Tibial nerve (tissue), 4 donors: ENCODE measurements at regions not wholly inside any gene's neighbourhood (a gene's known extent, or its start where the extent isn't known, plus 50 kb on each side); places are given as distances from the start of the nearest gene placed in this dataset.

ENCODE experiments used
- DNase-seq, 2 donors: peaks; one replicate each; pipeline ENCODE4 v3.0.0-alpha.2; 2019; ENCODE audit warnings: low spot score in 2 of 2
- H3K27ac ChIP-seq, 4 donors: fragments of 200-600 bp; sonication (generic) in 3 of 4; one replicate each; pipeline ENCODE4 v1.5.1; 2017 to 2019; ENCODE audit warnings: mild to moderate bottlenecking in 1 of 4
- H3K27me3 ChIP-seq, 2 donors: fragments of 200-600 bp; sonication (generic) in 1 of 2; one replicate each; pipeline versions ENCODE4 v1.5.1 to v1.6.0; 2017 to 2019
- H3K36me3 ChIP-seq, 3 donors: fragments of 200-600 bp; sonication (generic); one replicate each; pipeline ENCODE4 v1.5.1; 2018 to 2019
- H3K4me1 ChIP-seq, 4 donors: fragments of 200-600 bp; sonication (generic) in 3 of 4; one replicate each; pipeline ENCODE4 v1.5.1; 2017 to 2019
- H3K4me3 ChIP-seq, 4 donors: fragments of 200-600 bp; sonication (generic) in 3 of 4; one replicate each; pipeline ENCODE4 v1.5.1; 2017 to 2019; ENCODE audit warnings: mild to moderate bottlenecking in 1 of 4, moderate library complexity in 1 of 4
- H3K9me3 ChIP-seq, 4 donors: fragments of 200-600 bp; sonication (generic) in 3 of 4; one replicate each; pipeline ENCODE4 v1.5.1; 2017 to 2019
- CTCF ChIP-seq, 5 experiments: fragments of 200-600 bp in 3 of 5; fragments of 450-650 bp in 2 of 5; sonication (generic) in 3 of 5; IDR thresholded peaks; one replicate each; pipeline ENCODE4 v1.5.1; 2016 to 2019; ENCODE audit warnings: antibody characterized with exemption in 5 of 5, mild to moderate bottlenecking in 3 of 5, moderate library complexity in 2 of 5
- EP300 ChIP-seq, 2 donors: sonication (generic); formaldehyde crosslinking; IDR thresholded peaks; one replicate each; pipeline ENCODE4 v1.6.1; 2017; ENCODE audit warnings: antibody characterized with exemption in 2 of 2, mild to moderate bottlenecking in 1 of 2
- POLR2A ChIP-seq, 2 donors: fragments of 450-650 bp; IDR thresholded peaks; one replicate each; pipeline ENCODE4 v1.6.1; 2017; ENCODE audit warnings: antibody characterized with exemption in 2 of 2, mild to moderate bottlenecking in 2 of 2, moderate library complexity in 2 of 2
- WGBS, 2 donors: methylation state at CpG; one replicate each; pipeline ENCODE4 v1.1.5; 2018; 5-methylcytosine and 5-hydroxymethylcytosine counted together

DNA sequence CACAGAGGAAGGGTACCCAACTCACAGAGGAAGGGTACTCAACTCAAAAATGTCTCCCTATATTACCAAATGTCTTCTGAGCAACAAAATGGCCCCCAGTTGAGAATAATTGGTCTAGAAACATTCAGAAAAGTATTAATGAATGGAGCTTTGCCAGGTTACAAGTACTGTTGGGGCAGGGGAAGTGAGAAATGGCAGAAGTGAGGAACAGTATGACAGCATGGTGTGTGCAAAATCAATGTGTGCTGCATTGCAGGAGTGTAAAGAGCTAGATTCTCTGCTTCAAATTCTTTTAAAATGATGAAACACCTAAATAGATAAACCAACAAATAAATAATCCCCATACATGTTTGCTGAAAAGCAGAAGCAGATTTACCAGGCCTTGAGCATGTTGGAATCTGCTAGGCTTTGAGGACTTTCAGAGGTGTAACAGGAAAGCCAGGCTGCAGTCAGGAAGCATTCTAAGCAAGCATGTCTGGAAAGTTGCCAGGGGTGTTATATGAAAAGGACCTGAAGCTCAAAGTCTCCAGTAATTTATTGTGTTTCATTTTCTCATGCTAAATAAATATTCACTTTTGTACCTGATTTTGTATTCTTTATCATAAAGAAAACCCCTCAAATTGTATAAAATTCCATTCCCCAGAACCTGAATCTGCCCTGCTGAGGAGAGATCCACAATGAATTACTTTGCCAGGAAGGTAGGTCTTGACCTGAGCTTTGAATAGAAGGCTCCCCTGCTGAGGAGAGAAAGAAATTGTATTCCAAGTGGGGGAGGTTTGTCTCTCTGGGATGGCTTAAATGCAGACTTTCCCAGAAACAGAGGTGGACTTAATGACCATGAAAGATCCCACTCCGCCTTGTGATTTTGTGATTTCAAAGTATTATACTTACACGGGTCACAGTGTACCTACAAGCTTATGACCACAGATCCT lies 265.0 kb upstream of the MARCKS start:
- Histone ChIP-seq H3K4me3 (no peak overlapping the region), H3K4me1 (peaks cover 0 to 42% (median 18%) of the 10 kb centered on the region in 4 donors), H3K9me3 (no peaks in the 10 kb centered on the region), H3K27me3 (no peaks in the 10 kb centered on the region), H3K27ac (no peak overlapping the region), H3K36me3 (no peaks in the 10 kb centered on the region)
- TF ChIP-seq CTCF (IDR thresholded peaks at IDR 0.05) (no peak), POLR2A (IDR thresholded peaks at IDR 0.05) (no peak), EP300 (IDR thresholded peaks at IDR 0.05) (no peak)
- no peak for DNase-seq
- 63 to 65% methylated on average over 2 of the region's 2 CpGs for WGBS, 2 donors

GRCh38 chr6:113594726-113595125 lies 262.4 kb upstream of the MARCKS start:
- no peaks in the 10 kb centered on the region for H3K36me3 ChIP-seq
- DNase-seq = no peak
- H3K27me3 ChIP-seq = no peaks in the 10 kb centered on the region
- no peak overlapping the region for H3K4me3 ChIP-seq
- WGBS, 2 donors = 90 to 94% methylated on average over 1 of the region's 1 CpG
- H3K27ac ChIP-seq = peak overlapping the region in 2 of 4 donors; percentile 70 to 81
- TF ChIP-seq CTCF (IDR thresholded peaks at IDR 0.05) (no peak), POLR2A (IDR thresholded peaks at IDR 0.05) (no peak), EP300 (IDR thresholded peaks at IDR 0.05) (no peak)
- H3K9me3 ChIP-seq = no peaks in the 10 kb centered on the region
- H3K4me1 ChIP-seq = peaks cover 0 to 39% (median 13%) of the 10 kb centered on the region in 4 donors

GRCh38 chr6:113595911-113596376 lies 261.2 kb upstream of the MARCKS start:
- no peaks in the 10 kb centered on the region for H3K27me3 ChIP-seq
- 19 to 22% methylated on average over 6 of the region's 6 CpGs for WGBS, 2 donors
- no peaks in the 10 kb centered on the region for H3K9me3 ChIP-seq
- no peak overlapping the region for H3K4me3 ChIP-seq
- peaks cover 0 to 41% (median 13%) of the 10 kb centered on the region in 4 donors for H3K4me1 ChIP-seq
- peak in 1 of 2 donors; percentile 40 for DNase-seq
- H3K36me3 ChIP-seq = no peaks in the 10 kb centered on the region
- TF ChIP-seq POLR2A (IDR thresholded peaks at IDR 0.05) = no peak
- peak overlapping the region; percentile 20 to 81 (median 47) for H3K27ac ChIP-seq

DNA sequence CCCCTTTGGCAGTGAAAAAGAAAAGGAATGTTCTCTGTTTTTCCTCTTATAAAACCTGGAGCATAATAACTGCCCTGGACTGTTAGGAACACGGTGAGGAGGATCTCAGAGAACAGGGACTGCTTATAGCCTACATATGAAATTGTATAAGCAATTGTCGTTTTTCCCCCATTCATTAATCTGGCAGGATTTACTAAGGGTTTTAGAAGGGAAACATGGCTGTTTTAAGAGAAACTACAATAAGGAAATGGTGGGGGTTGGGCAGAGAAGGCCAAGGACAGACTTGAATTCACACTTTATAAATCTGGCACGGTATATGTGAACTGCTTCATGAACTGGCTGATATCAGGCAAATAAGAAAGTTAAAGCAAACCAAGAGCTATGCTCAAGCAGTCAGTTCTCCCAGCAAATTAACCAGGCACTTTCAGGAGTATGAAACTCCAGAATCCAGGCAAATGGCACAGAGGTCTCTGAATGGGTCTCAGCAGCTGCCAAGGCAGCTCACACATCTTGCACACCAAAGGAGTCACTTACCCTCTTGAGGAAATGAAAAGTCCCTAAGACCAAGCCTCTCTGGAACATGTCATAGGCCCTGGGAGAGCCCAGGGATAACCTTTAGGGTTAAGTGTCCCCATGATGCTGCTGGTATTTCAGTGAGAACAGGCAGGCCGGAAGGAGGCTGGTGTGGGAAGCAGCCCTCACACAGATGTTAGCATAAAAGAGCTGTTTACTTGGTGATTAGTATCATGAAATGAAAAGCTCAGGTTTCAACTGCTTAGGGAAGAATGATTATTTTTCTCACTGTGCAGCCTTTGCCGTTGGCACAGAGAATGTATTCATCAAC lies 260.5 kb upstream of the MARCKS start:
- Histone ChIP-seq H3K4me1 (peaks cover 0 to 41% (median 13%) of the 10 kb centered on the region in 4 donors), H3K27ac (peak overlapping the region; percentile 26 to 81 (median 69)), H3K4me3 (no peak overlapping the region), H3K9me3 (no peaks in the 10 kb centered on the region), H3K27me3 (no peaks in the 10 kb centered on the region), H3K36me3 (no peaks in the 10 kb centered on the region)
- WGBS, 2 donors = 21 to 23% methylated on average over 5 of the region's 5 CpGs
- TF ChIP-seq POLR2A (IDR thresholded peaks at IDR 0.05) (no peak), CTCF (IDR thresholded peaks at IDR 0.05) (no peak), EP300 (IDR thresholded peaks at IDR 0.05) (peak in 1 of 2 donors; percentile 5)
- DNase-seq = peak in 1 of 2 donors; percentile 25

GRCh38 chr6:113597231-113597583 lies 259.9 kb upstream of the MARCKS start:
- no peaks in the 10 kb centered on the region for H3K9me3 ChIP-seq
- H3K36me3 ChIP-seq = no peaks in the 10 kb centered on the region
- TF ChIP-seq CTCF (IDR thresholded peaks at IDR 0.05) = no peak
- no peak for TF ChIP-seq POLR2A (IDR thresholded peaks at IDR 0.05)
- no peak for TF ChIP-seq EP300 (IDR thresholded peaks at IDR 0.05)
- no peak for DNase-seq
- no peaks in the 10 kb centered on the region for H3K27me3 ChIP-seq
- H3K4me1 ChIP-seq = peaks cover 0 to 41% (median 13%) of the 10 kb centered on the region in 4 donors
- no peak overlapping the region for H3K4me3 ChIP-seq
- 14 to 28% methylated on average over 1 of the region's 1 CpG for WGBS, 2 donors
- peak overlapping the region; percentile 26 to 81 (median 69) for H3K27ac ChIP-seq
